ENCODE measurements at regions not wholly inside any gene's neighbourhood (a gene's known extent, or its start where the extent isn't known, plus 50 kb on each side); places are given as distances from the start of the nearest gene placed in this dataset.

DNA sequence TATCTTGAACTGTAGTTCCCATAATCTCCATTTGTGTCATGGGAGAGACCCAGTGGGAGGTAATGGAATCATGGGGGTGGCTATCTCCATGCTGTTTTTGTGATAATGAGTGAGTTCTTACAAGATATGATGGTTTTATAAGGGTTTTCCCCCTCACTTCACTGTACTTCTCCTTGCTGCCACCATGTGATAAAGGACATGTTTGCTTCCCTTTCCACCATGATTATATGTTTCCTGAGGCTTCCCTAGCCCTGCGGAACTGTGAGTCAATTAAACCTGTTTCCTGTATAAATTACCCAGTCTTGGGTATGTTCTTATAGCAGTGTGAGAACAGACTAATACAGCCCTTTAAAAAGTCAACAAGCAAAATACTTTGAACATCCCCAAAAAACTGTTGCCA is 427.7 kb downstream of the HTR7 start:
- Histone ChIP-seq H3K27ac (no peak overlapping the region), H3K9ac (ENCODE audit: low read depth in 2 of 2, low read length in 2 of 2) (no peak overlapping the region), H3K4me1 (no peaks in the 10 kb centered on the region), H3K27me3 (no peaks in the 10 kb centered on the region), H3K36me3 (no peaks in the 10 kb centered on the region), H3K9me3 (no peaks in the 10 kb centered on the region), H3K4me3 (no peak overlapping the region)
- TF ChIP-seq, protein P1, sequence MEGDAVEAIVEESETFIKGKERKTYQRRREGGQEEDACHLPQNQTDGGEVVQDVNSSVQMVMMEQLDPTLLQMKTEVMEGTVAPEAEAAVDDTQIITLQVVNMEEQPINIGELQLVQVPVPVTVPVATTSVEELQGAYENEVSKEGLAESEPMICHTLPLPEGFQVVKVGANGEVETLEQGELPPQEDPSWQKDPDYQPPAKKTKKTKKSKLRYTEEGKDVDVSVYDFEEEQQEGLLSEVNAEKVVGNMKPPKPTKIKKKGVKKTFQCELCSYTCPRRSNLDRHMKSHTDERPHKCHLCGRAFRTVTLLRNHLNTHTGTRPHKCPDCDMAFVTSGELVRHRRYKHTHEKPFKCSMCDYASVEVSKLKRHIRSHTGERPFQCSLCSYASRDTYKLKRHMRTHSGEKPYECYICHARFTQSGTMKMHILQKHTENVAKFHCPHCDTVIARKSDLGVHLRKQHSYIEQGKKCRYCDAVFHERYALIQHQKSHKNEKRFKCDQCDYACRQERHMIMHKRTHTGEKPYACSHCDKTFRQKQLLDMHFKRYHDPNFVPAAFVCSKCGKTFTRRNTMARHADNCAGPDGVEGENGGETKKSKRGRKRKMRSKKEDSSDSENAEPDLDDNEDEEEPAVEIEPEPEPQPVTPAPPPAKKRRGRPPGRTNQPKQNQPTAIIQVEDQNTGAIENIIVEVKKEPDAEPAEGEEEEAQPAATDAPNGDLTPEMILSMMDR (IDR thresholded peaks at IDR 0.05), result no peak
- DNase-seq, result no peak
- intact Hi-C loops (cut with DNase I), result no loop called here

DNA sequence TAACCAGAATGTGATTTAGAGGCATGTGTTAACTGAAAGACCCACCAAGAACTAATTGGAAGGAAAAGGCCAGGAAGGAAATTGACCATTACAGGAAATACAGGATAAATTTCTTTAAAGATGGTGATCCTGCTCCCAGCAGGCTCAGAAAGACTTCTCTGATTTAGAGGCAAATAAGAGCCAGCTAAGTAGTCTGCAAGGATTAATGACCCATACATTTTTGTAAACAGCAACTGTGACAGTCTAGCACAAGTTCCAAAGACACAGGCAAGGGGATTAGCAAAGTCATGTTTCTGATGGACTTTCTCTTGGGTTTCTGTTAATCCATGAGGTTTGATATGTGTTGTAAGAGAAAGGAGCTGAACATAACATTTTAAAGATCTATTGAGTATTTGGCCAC is 425.0 kb downstream of the HTR7 start:
- Histone ChIP-seq H3K9ac (ENCODE audit: low read depth in 2 of 2, low read length in 2 of 2) (no peak overlapping the region), H3K9me3 (no peaks in the 10 kb centered on the region), H3K36me3 (no peaks in the 10 kb centered on the region), H3K4me1 (no peaks in the 10 kb centered on the region), H3K4me3 (no peak overlapping the region), H3K27ac (no peak overlapping the region), H3K27me3 (no peaks in the 10 kb centered on the region)
- TF ChIP-seq, protein P1 (IDR thresholded peaks at IDR 0.05), result no peak
- no peak for DNase-seq
- intact Hi-C loops (cut with DNase I), result no loop called here

DNA sequence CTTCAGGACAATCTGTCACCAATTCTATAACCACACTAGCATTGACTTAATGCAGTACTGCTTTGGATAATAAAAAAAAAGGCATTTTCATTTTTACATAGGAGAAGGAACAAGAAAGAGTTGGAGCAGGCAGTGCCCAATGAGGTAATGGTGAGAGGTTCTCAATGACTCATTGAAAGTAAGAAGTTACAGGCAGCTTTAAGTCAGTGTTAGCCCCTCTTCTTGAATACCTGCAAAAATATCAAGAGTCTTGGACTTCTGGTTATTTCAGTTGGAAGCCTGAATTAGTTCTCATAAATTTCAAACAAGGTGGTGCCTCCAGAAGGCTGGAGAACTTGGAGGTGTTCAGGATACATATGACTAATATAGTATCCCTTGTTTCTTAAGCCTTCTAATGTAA is 422.5 kb downstream of the HTR7 start:
- no peak overlapping the region for H3K27ac ChIP-seq
- H3K9ac ChIP-seq (ENCODE audit: low read depth in 2 of 2, low read length in 2 of 2), result no peak overlapping the region
- no peaks in the 10 kb centered on the region for H3K4me1 ChIP-seq
- no peak overlapping the region for H3K4me3 ChIP-seq
- H3K27me3 ChIP-seq, result no peaks in the 10 kb centered on the region
- intact Hi-C loops (cut with DNase I), result no loop called here
- no peaks in the 10 kb centered on the region for H3K9me3 ChIP-seq
- no peak for DNase-seq
- TF ChIP-seq, protein P1 (IDR thresholded peaks at IDR 0.05), result no peak
- no peaks in the 10 kb centered on the region for H3K36me3 ChIP-seq

DNA sequence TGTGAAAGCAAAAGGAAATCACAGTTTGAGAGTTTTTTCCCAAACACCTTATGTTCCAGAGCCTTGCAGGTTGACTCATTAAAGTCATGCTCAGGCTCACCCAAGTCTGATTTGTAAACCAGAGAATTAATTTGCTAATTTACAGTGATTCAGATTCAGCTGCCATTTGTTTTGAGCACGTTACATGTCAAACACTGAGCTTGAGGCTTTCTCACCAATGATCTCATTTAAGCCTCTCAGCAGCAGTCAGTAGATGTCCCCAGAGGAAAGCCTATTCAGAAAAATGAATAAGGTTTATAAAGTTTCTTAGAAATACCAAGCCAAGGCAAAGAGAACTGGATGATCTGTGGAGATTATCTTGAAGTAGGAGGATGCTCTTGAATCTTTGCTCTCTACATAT is 420.4 kb downstream of the HTR7 start:
- no peak overlapping the region for H3K4me3 ChIP-seq
- TF ChIP-seq, protein P1 (IDR thresholded peaks at IDR 0.05), result no peak
- H3K27me3 ChIP-seq, result no peaks in the 10 kb centered on the region
- H3K4me1 ChIP-seq, result no peaks in the 10 kb centered on the region
- H3K9ac ChIP-seq (ENCODE audit: low read depth in 2 of 2, low read length in 2 of 2), result no peak overlapping the region
- intact Hi-C loops (cut with DNase I), result no loop called here
- no peak overlapping the region for H3K27ac ChIP-seq
- DNase-seq, result no peak
- H3K36me3 ChIP-seq, result no peaks in the 10 kb centered on the region
- no peaks in the 10 kb centered on the region for H3K9me3 ChIP-seq

DNA sequence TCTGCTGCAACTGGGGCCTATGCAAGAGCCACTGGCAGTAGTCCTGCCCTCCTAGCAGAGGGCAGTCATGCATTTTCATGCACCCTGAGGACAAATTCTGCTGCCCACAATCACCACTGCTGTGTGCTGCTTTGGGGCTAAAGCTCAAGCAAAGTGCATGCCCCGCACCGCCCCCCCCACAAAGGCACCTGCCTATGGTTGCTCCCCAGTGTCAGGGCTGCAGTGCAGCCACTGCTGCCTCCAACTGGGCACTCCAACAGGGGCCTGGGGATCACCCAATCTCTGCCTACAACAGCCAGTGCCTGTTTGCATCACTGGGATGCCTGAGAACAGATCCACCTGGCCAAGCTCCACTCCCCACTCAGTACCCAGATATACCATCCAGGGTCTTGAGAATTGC is 417.0 kb downstream of the HTR7 start:
- DNase-seq, result no peak
- TF ChIP-seq, protein P1 (IDR thresholded peaks at IDR 0.05), result no peak
- no peaks in the 10 kb centered on the region for H3K36me3 ChIP-seq
- H3K27me3 ChIP-seq, result no peaks in the 10 kb centered on the region
- H3K27ac ChIP-seq, result no peak overlapping the region
- H3K9ac ChIP-seq (ENCODE audit: low read depth in 2 of 2, low read length in 2 of 2), result no peak overlapping the region
- intact Hi-C loops (cut with DNase I), result no loop called here
- no peaks in the 10 kb centered on the region for H3K4me1 ChIP-seq
- H3K9me3 ChIP-seq, result no peaks in the 10 kb centered on the region
- H3K4me3 ChIP-seq, result no peak overlapping the region

DNA sequence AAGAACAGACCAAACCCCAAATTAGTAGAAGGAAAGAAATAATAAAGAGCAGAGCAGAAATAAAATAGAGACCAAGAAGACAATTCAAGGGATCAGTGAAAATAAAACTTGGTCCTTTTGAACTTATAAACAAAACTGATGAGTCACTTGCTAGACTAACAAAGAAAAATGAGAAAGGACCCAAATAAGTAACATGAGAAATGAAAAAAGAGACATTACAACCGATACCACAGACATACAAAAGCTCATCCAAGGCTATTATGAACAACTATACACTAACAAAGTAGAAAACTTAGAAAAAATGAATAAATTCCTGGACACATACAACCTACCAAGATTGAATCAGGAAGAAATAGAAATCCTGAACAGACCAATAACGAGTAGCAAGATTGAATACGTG is 414.5 kb downstream of the HTR7 start:
- intact Hi-C loops (cut with DNase I), result no loop called here
- TF ChIP-seq, protein P1 (IDR thresholded peaks at IDR 0.05), result no peak
- Histone ChIP-seq H3K36me3 (no peaks in the 10 kb centered on the region), H3K9me3 (no peaks in the 10 kb centered on the region), H3K4me3 (no peak overlapping the region), H3K27me3 (no peaks in the 10 kb centered on the region), H3K27ac (no peak overlapping the region), H3K4me1 (no peaks in the 10 kb centered on the region), H3K9ac (ENCODE audit: low read depth in 2 of 2, low read length in 2 of 2) (no peak overlapping the region)
- no peak for DNase-seq
